LNCAP (cell line): ENCODE measurements at regions not wholly inside any gene's neighbourhood (a gene's known extent, or its start where the extent isn't known, plus 50 kb on each side); places are given as distances from the start of the nearest gene placed in this dataset.

Experiments used
- TF ChIP-seq, protein P1 (sequence below): fragments of 450-650 bp; IDR thresholded peaks from 2 replicates; pipeline ENCODE4 v1.5.1; 2017; ENCODE audit warnings: mild to moderate bottlenecking

DNA sequence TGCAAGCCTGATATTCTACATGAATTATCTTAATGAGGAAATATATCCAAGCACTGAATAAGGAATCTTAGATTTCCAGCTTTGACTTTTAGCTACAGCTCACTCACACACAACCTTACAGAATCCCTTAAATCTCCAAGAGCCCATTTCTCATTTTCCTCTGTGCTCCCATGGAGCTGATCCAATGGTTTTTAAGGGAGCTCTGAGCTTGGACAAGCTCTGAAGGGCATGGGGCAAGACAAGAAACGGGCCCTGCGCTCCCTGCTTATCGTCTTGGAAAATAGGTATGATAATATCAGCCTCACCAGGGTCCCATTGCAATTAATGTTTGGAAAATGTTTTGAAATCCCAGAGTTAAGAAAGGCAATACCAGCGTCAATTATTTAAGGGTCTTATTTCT is 1021.7 kb downstream of the NR2F1-AS1 start:
- TF ChIP-seq, protein P1, sequence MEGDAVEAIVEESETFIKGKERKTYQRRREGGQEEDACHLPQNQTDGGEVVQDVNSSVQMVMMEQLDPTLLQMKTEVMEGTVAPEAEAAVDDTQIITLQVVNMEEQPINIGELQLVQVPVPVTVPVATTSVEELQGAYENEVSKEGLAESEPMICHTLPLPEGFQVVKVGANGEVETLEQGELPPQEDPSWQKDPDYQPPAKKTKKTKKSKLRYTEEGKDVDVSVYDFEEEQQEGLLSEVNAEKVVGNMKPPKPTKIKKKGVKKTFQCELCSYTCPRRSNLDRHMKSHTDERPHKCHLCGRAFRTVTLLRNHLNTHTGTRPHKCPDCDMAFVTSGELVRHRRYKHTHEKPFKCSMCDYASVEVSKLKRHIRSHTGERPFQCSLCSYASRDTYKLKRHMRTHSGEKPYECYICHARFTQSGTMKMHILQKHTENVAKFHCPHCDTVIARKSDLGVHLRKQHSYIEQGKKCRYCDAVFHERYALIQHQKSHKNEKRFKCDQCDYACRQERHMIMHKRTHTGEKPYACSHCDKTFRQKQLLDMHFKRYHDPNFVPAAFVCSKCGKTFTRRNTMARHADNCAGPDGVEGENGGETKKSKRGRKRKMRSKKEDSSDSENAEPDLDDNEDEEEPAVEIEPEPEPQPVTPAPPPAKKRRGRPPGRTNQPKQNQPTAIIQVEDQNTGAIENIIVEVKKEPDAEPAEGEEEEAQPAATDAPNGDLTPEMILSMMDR, result no peak

DNA sequence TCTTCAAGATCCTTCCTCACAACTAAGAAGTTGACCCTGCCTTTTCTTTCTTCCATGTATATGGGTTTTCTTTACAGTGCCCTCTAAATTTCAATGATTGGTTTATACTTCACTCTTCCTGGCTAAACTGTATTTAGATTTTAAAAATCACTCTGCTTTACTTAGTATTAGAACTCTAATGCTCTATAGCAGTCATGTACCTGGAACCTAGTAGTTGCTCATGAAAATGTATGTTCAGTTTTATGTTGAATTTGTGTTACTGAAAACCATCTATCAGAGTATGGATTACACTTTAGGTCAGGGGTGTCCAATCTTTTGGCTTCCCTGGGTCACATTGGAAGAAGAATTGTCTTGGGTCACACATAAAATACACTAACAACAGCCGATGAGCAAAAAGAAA is 1024.3 kb downstream of the NR2F1-AS1 start:
- TF ChIP-seq, protein P1, result no peak

DNA sequence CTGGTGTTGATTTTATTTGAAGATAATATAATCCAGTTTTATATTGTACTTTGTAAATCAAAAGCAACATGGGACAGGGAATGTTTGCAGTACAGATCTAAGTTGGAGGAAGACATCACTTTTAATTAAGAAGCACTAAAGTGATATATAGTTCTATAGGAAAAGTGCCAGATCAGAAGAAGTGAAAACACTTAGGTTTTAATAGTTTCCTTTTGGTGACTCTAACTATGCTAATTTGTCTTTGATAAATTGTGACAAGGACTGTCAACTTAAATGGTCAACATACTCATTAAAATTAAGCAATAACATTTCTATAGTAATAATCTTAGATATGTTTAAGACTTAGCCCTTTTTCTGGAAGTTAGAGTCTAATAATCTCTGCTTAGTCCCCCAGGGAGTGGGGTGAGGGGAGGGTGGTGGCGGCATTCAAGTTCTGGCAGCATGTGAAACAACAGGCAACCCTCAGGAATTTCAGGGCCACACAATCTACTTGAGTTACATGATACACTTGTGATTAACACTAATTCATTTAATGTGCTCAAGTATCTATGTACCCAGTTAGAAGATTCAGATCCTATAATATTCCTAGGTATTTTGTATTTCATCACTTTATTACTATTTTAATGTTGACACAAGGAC is 1026.5 kb downstream of the NR2F1-AS1 start:
- TF ChIP-seq, protein P1, result no peak

DNA sequence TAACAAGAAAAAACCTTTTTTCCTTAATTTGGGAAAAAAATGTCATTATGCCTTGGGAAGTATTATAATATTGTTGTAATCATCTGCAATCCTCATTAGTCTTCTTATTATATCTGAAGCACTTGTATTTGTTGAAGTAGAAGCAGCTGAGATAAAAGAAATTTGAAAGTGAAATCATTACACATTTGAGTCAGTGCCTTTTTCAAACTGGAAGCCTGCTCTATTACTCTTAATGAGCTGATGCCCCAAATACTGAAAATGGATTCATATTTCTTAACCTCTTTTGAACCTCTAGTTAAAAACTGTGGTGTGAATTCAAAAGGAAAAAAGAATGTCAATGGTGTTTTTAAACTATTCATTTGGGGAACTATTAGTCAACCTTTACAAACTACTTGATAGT is 1027.7 kb downstream of the NR2F1-AS1 start:
- TF ChIP-seq, protein P1, result no peak

DNA sequence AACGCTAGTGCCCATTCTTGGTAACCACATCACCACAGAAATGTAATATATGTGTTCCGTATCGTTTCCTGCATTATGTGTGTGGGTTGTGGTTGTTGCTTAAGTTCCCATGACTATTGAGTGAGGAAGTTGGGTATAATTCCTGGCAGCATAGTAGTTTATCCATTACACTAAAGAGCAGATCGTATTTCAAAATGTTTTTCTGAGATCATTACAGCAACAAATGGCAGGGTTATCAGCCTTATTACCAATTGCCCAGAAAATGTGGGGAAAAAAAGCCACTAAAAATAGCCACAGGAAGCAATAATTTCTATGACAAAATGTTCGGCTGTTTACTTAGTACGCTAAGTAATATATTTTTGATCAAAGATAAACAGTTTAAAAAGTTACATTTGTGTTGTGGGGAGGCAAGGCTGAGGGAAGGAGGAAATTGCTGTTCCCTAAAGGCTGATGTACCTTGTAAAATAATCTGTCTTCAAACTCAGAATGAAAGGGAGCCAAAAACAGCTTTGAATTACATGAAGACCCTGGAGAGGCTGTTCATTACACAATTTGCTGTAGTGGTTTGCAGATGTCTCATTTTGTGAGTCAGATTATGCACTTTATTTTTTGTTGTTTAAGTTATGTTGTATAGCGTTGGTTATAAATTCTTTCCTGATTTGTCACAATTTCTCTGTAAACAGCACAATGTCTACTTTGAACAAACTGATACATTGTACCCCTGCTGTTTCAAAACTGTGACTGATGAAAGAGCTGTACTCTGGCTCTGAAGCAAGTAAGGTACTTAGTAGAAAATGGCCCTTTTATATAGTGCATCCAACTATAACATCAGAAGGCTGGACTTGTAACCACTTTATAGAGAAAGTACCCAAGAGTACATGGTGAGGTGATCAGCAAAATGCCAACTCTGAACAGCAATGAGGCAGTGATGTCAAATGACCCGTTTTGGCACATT is 1028.5 kb downstream of the NR2F1-AS1 start:
- TF ChIP-seq, protein P1, result no peak

DNA sequence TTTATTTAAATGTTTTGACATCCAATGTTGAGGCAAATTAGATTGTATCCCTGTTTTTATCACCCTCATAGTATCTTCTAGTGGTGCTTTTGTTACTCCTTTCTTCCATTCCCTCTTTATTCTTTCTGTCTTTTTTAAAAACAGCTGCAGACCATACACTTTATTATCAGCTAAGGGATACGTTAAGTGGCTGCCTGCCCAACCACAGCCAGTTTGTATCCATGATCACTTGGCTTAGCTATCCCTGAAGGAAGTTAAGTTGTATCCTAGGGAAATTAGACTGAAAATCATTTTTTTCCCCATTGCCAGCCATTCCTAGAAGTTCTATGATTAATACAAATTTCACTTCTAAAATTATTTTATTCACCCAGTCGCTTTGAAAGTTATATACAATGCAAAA is 1032.7 kb downstream of the NR2F1-AS1 start:
- TF ChIP-seq, protein P1, result no peak

DNA sequence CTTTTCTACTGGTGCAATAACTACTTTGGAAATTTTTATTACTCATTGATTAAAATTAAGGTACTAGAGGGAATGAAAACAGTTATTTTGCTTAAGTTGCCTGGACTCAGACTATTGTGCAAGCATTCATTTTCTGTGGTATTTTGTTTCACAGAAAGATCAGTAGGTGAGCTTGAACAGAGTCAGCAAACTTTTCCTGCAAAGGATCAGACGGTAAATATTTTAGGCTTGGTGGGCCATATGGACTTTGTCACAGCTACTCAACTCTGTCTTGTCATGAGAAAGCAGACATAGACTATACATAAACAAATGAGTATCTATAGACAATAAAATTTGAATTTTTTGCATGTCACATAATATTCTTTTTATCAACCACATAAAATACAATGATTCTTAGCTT is 1036.4 kb downstream of the NR2F1-AS1 start:
- TF ChIP-seq, protein P1, result no peak
